Trophoblast cell (in vitro differentiated cells and primary cell): ENCODE measurements at regions not wholly inside any gene's neighbourhood (a gene's known extent, or its start where the extent isn't known, plus 50 kb on each side); places are given as distances from the start of the nearest gene placed in this dataset.

Source experiments
- DNase-seq, 2 donors: peaks; one replicate each; pipeline ENCODE4 v3.0.0-alpha.2; 2016
- H2AFZ ChIP-seq: 2 replicates; pipeline ENCODE4 v1.6.1; 2013; ENCODE audit warnings: low read length, moderate library complexity, mild to moderate bottlenecking; ENCODE audit not compliant: insufficient read depth, poor library complexity
- H2AK5ac ChIP-seq: 2 replicates; pipeline ENCODE4 v1.6.1; 2013; ENCODE audit warnings: mild to moderate bottlenecking, low read length
- H2BK120ac ChIP-seq: 2 replicates; pipeline ENCODE4 v1.6.1; 2013; ENCODE audit warnings: low read length, mild to moderate bottlenecking, moderate library complexity; ENCODE audit not compliant: insufficient read depth, poor library complexity
- H2BK12ac ChIP-seq: 2 replicates; pipeline ENCODE4 v1.6.1; 2013; ENCODE audit warnings: mild to moderate bottlenecking, low read length, moderate library complexity
- H2BK5ac ChIP-seq: 2 replicates; pipeline ENCODE4 v1.6.1; 2013; ENCODE audit warnings: low read length, low read depth, moderate library complexity, mild to moderate bottlenecking; ENCODE audit not compliant: poor library complexity
- H3K14ac ChIP-seq: 2 replicates; pipeline ENCODE4 v1.6.1; 2013; ENCODE audit warnings: mild to moderate bottlenecking, low read length
- H3K18ac ChIP-seq: 2 replicates; pipeline ENCODE4 v1.6.1; 2013; ENCODE audit warnings: mild to moderate bottlenecking, low read length
- H3K23ac ChIP-seq: 2 replicates; pipeline ENCODE4 v1.6.1; 2013; ENCODE audit warnings: low read length
- H3K27ac ChIP-seq: 2 replicates; pipeline ENCODE4 v1.5.1; 2013; ENCODE audit warnings: low read depth, mild to moderate bottlenecking, inconsistent platforms, low read length, moderate library complexity
- H3K27me3 ChIP-seq: 2 replicates; pipeline ENCODE4 v1.6.1; 2013; ENCODE audit warnings: inconsistent platforms, mild to moderate bottlenecking, low read length, moderate library complexity; ENCODE audit not compliant: insufficient read depth
- H3K36me3 ChIP-seq, 2 experiments: 1 replicate in 1 of 2; 2 replicates in 1 of 2; pipeline ENCODE4 v1.6.1; 2013; ENCODE audit warnings: low read length in 2 of 2, mild to moderate bottlenecking in 2 of 2, moderate library complexity in 1 of 2; ENCODE audit not compliant: insufficient read depth in 2 of 2, control insufficient read depth in 1 of 2
- H3K4ac ChIP-seq: 2 replicates; pipeline ENCODE4 v1.6.1; 2013; ENCODE audit warnings: low read depth, mild to moderate bottlenecking, low read length, moderate library complexity
- H3K4me1 ChIP-seq, 2 experiments: 1 replicate in 1 of 2; 2 replicates in 1 of 2; pipeline ENCODE4 v1.6.1; 2013; ENCODE audit warnings: low read length in 2 of 2, mild to moderate bottlenecking in 2 of 2, moderate library complexity in 1 of 2; ENCODE audit not compliant: insufficient read depth in 2 of 2, control insufficient read depth in 1 of 2
- H3K4me2 ChIP-seq: 2 replicates; pipeline ENCODE4 v1.6.1; 2013; ENCODE audit warnings: inconsistent platforms, mild to moderate bottlenecking, low read length, moderate library complexity
- H3K4me3 ChIP-seq: 2 replicates; pipeline ENCODE4 v1.5.1; 2013; ENCODE audit warnings: mild to moderate bottlenecking, low read depth, low read length, inconsistent platforms
- H3K79me1 ChIP-seq: one replicate; pipeline ENCODE4 v1.6.1; 2013; ENCODE audit warnings: low read length
- H3K79me2 ChIP-seq: 2 replicates; pipeline ENCODE4 v1.6.1; 2013; ENCODE audit warnings: low read length, mild to moderate bottlenecking; ENCODE audit not compliant: control insufficient read depth, insufficient read depth, poor library complexity
- H3K9ac ChIP-seq: 2 replicates; pipeline ENCODE4 v1.6.1; 2013; ENCODE audit warnings: mild to moderate bottlenecking, low read length
- H3K9me3 ChIP-seq: 2 replicates; pipeline ENCODE4 v1.6.1; 2013; ENCODE audit warnings: low read depth, mild to moderate bottlenecking, control low read depth, inconsistent platforms, low read length; ENCODE audit not compliant: insufficient read depth
- H4K12ac ChIP-seq: 2 replicates; pipeline ENCODE4 v1.6.1; 2013; ENCODE audit warnings: low read depth, mild to moderate bottlenecking, low read length, moderate library complexity
- H4K8ac ChIP-seq: 2 replicates; pipeline ENCODE4 v1.6.1; 2013; ENCODE audit warnings: low read depth, mild to moderate bottlenecking, low read length, moderate library complexity
- H4K91ac ChIP-seq: one replicate; pipeline ENCODE4 v1.6.1; 2013; ENCODE audit warnings: low read depth, mild to moderate bottlenecking, low read length, moderate library complexity
- WGBS: extraction: QIAGEN DNeasy Blood & Tissue Kit; methylation state at CpG from one replicate; pipeline ENCODE4 v1.1.7; 2013; ENCODE audit warnings: missing lambda C conversion rate; ENCODE audit not compliant: insufficient read length, insufficient coverage; ENCODE audit errors: extremely low coverage; 5-methylcytosine and 5-hydroxymethylcytosine counted together

DNA sequence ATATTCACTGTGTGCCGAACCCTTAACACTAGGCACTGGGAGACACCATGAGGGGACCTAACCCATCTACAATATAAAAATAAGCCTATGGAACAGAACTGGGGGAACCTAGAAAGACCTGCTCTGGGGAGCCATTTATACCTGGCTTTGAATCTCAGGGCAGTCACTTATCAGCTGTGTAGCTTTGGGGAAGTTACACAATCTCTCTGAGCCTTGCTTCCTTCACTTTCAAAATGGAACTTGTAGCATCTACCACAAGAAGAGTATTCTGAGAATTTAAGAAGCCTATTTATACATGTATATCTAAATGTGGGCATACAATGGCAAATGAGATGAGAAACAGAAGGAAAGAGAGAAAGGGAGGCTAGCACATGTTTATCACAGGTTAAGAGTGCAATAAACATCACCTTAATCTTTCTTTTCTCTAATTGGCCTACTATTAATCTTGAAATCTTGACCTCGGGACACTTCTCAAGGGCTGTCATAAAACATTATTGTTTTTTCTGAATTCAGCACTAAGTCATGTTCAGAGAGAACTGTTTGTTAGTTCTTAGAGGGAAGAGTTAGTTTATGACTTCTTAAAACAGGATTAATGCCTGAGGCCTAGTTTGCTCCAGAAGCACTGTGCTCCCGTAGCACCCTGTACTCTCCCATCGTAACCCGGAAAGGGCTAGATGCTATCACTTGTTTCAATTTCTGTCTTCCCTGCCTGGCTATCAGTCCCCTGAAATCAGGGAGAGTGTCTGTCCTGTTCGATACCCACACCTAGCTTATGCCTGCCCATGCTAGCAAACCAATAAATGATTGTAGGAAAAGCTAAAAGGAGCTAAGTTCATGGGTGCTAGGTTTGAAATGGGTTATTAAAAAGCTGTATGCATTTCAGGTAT, 606.4 kb upstream of the CLINT1 start:
- Histone ChIP-seq H2AFZ (no peak overlapping the region), H3K14ac (no peak overlapping the region), H2AK5ac (no peak overlapping the region), H2BK12ac (no peak overlapping the region), H3K36me3 (no peaks in the 10 kb centered on the region), H3K18ac (no peak overlapping the region), H3K27ac (no peak overlapping the region), H3K27me3 (no peaks in the 10 kb centered on the region), H4K8ac (no peak overlapping the region), H3K4me3 (no peak overlapping the region), H4K12ac (no peak overlapping the region), H3K9me3 (no peaks in the 10 kb centered on the region), H3K9ac (no peak overlapping the region), H3K79me1 (no peaks in the 10 kb centered on the region), H2BK120ac (no peak overlapping the region), H3K4me2 (no peak overlapping the region), H4K91ac (no peak overlapping the region), H3K4me1 (no peaks in the 10 kb centered on the region), H2BK5ac (no peak overlapping the region), H3K4ac (no peak overlapping the region), H3K79me2 (no peaks in the 10 kb centered on the region), H3K23ac (no peak overlapping the region)
- DNase-seq = no peak
- no CpG with 5 or more reads among the region's 6 CpGs for WGBS

DNA sequence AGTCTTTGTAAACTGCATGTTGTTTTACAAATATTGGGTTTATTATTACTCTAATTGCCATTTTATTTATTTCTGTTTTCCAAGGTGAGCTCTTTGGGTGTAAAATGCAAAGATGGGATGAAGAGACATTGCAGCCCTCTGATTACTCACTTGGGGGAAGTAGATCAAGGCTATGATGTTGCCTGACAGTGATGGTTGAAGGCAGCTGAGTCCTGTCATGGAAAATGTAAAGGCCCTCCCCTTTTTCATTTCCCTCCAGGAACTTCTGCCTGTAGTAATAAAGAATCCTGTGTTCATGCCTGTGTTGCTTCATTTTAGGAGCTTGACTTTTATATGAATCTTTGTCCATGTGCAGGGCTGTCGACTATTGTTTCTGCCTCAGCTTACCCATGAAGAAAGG, 605.4 kb upstream of the CLINT1 start:
- H3K23ac ChIP-seq = no peak overlapping the region
- no peak overlapping the region for H2BK12ac ChIP-seq
- H3K4me3 ChIP-seq = no peak overlapping the region
- no peaks in the 10 kb centered on the region for H3K79me2 ChIP-seq
- H4K12ac ChIP-seq = no peak overlapping the region
- H3K14ac ChIP-seq = no peak overlapping the region
- H2BK5ac ChIP-seq = no peak overlapping the region
- no peaks in the 10 kb centered on the region for H3K36me3 ChIP-seq
- no peak overlapping the region for H4K91ac ChIP-seq
- H2AFZ ChIP-seq = no peak overlapping the region
- H3K27ac ChIP-seq = no peak overlapping the region
- WGBS = no CpG with 5 or more reads among the region's 1 CpG
- no peak for DNase-seq
- H3K4me1 ChIP-seq = no peaks in the 10 kb centered on the region
- H3K9me3 ChIP-seq = no peaks in the 10 kb centered on the region
- H3K9ac ChIP-seq = no peak overlapping the region
- H2AK5ac ChIP-seq = no peak overlapping the region
- H3K4me2 ChIP-seq = no peak overlapping the region
- H3K4ac ChIP-seq = no peak overlapping the region
- no peaks in the 10 kb centered on the region for H3K27me3 ChIP-seq
- H2BK120ac ChIP-seq = no peak overlapping the region
- H3K79me1 ChIP-seq = no peaks in the 10 kb centered on the region
- H3K18ac ChIP-seq = no peak overlapping the region
- H4K8ac ChIP-seq = no peak overlapping the region

DNA sequence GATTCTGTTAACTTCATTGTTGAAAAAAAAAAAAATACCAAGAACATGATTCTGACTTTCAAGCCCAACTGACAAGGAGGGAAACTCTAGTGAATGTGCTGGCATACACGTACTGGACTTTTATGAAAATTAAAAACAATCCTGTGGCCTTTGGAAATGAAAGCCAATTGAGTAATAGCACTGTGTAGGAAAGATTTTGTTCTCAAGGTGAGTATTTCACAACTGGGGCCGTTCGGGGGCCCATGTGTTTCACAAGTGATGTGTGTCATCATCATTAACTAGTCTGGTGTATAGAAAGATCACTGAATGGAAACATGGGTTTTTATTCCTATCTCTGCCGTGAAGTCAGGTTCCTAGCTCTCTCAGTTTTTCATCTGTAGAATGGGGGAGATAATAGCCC, 605.0 kb upstream of the CLINT1 start:
- H4K12ac ChIP-seq = no peak overlapping the region
- no peaks in the 10 kb centered on the region for H3K27me3 ChIP-seq
- H3K9me3 ChIP-seq = no peaks in the 10 kb centered on the region
- H3K23ac ChIP-seq = no peak overlapping the region
- no peak overlapping the region for H2AFZ ChIP-seq
- no peak overlapping the region for H3K14ac ChIP-seq
- H2BK120ac ChIP-seq = no peak overlapping the region
- no peak overlapping the region for H3K18ac ChIP-seq
- H2BK12ac ChIP-seq = no peak overlapping the region
- no peak overlapping the region for H2BK5ac ChIP-seq
- no peak overlapping the region for H2AK5ac ChIP-seq
- no peak overlapping the region for H3K4me3 ChIP-seq
- H4K91ac ChIP-seq = no peak overlapping the region
- no peak overlapping the region for H3K9ac ChIP-seq
- no peaks in the 10 kb centered on the region for H3K79me1 ChIP-seq
- peak in 1 of 2 donors; percentile 13 for DNase-seq
- no peak overlapping the region for H3K27ac ChIP-seq
- H4K8ac ChIP-seq = no peak overlapping the region
- WGBS = no CpG with 5 or more reads among the region's 4 CpGs
- no peak overlapping the region for H3K4me2 ChIP-seq
- H3K36me3 ChIP-seq = no peaks in the 10 kb centered on the region
- H3K4ac ChIP-seq = no peak overlapping the region
- H3K4me1 ChIP-seq = no peaks in the 10 kb centered on the region
- no peaks in the 10 kb centered on the region for H3K79me2 ChIP-seq

DNA sequence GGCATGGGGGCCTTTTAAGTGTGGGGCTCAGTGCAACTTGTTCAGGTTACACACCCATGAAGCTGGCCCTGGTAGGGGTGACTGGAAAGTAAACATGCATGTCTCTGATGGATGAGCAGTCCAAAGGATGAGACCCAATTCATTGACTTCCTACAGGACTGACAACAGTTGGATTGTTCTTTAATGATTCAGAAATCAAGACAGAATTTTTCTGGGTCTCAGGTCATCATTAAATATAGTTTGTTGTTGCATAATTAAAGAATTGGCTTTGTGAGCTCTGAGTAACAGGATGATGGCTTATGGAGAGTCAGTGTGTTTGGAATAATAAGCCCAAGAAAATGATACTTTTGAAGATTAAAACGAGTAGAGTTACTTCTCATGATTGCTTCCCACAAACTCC, 604.2 kb upstream of the CLINT1 start:
- Histone ChIP-seq H2BK12ac (no peak overlapping the region), H3K4me3 (no peak overlapping the region), H3K79me2 (no peaks in the 10 kb centered on the region), H3K79me1 (no peaks in the 10 kb centered on the region), H3K14ac (no peak overlapping the region), H3K4me2 (no peak overlapping the region), H3K9ac (no peak overlapping the region), H4K91ac (no peak overlapping the region), H3K18ac (no peak overlapping the region), H3K27me3 (no peaks in the 10 kb centered on the region), H4K12ac (no peak overlapping the region), H3K4ac (no peak overlapping the region), H3K9me3 (no peaks in the 10 kb centered on the region), H2BK120ac (no peak overlapping the region), H4K8ac (no peak overlapping the region), H2BK5ac (no peak overlapping the region), H3K36me3 (no peaks in the 10 kb centered on the region), H3K23ac (no peak overlapping the region), H2AK5ac (no peak overlapping the region), H3K4me1 (no peaks in the 10 kb centered on the region), H3K27ac (no peak overlapping the region), H2AFZ (no peak overlapping the region)
- no CpG with 5 or more reads among the region's 1 CpG for WGBS
- DNase-seq = no peak
